Sigmoid colon (tissue), 4 donors: ENCODE measurements at regions not wholly inside any gene's neighbourhood (a gene's known extent, or its start where the extent isn't known, plus 50 kb on each side); places are given as distances from the start of the nearest gene placed in this dataset.

Experiments
- CTCF ChIP-seq, 4 experiments: fragments of 450-650 bp in 3 of 4; fragments of 200-600 bp in 1 of 4; IDR thresholded peaks; one replicate each; pipeline ENCODE4 v1.5.1; 2016 to 2019; ENCODE audit warnings: antibody characterized with exemption in 4 of 4, mild to moderate bottlenecking in 3 of 4, moderate library complexity in 2 of 4
- POLR2A ChIP-seq, 2 donors: fragments of 450-650 bp; IDR thresholded peaks; one replicate each; pipeline ENCODE4 v1.6.1; 2016; ENCODE audit warnings: antibody characterized with exemption in 2 of 2, mild to moderate bottlenecking in 2 of 2, moderate library complexity in 2 of 2
- POLR2AphosphoS5 ChIP-seq, 4 donors: sonication (generic); formaldehyde crosslinking; IDR thresholded peaks; one replicate each; pipeline ENCODE4 v1.6.1; 2017; ENCODE audit warnings: antibody characterized with exemption in 4 of 4

- TF ChIP-seq POLR2AphosphoS5 (IDR thresholded peaks at IDR 0.05), result no peak
- TF ChIP-seq POLR2A (IDR thresholded peaks at IDR 0.05), result no peak
- TF ChIP-seq CTCF (IDR thresholded peaks at IDR 0.05), result no peak
These were observed 297.9 kb upstream of the SOX4 start for GRCh38 chr6:21295506-21296240.
